UCSD-AML1 (cell line): ENCODE measurements at regions not wholly inside any gene's neighbourhood (a gene's known extent, or its start where the extent isn't known, plus 50 kb on each side); places are given as distances from the start of the nearest gene placed in this dataset.

Experiments used
- DNase-seq: peaks from one replicate; lab custom pipeline; 2025; ENCODE audit not compliant: unreplicated experiment; lab: John Stamatoyannopoulos, UW

- no peak for DNase-seq
These were observed 104.5 kb upstream of the LNX1 start for GRCh38 chr4:53695540-53696463.

GRCh38 chr4:53694666-53695065 lies 103.4 kb upstream of the LNX1 start:
- DNase-seq = no peak

GRCh38 chr4:53693909-53694308 lies 102.6 kb upstream of the LNX1 start:
- no peak for DNase-seq

GRCh38 chr4:53693408-53693807 lies 102.1 kb upstream of the LNX1 start:
- DNase-seq = no peak

GRCh38 chr4:53688186-53688790 lies 97.0 kb upstream of the LNX1 start:
- DNase-seq = peak; percentile 46

GRCh38 chr4:53686521-53686920 lies 95.2 kb upstream of the LNX1 start:
- no peak for DNase-seq

GRCh38 chr4:53684136-53685130 lies 93.1 kb upstream of the LNX1 start:
- DNase-seq = no peak

- no peak for DNase-seq
These were observed 91.6 kb upstream of the LNX1 start for GRCh38 chr4:53682908-53683307.

GRCh38 chr4:53682196-53682595 lies 90.9 kb upstream of the LNX1 start:
- no peak for DNase-seq

- DNase-seq = no peak
These were observed 89.3 kb upstream of the LNX1 start for GRCh38 chr4:53680598-53680997.

GRCh38 chr4:53680168-53680567 lies 88.9 kb upstream of the LNX1 start:
- DNase-seq = no peak

- DNase-seq = no peak
These were observed 85.2 kb upstream of the LNX1 start for GRCh38 chr4:53676402-53676871.

- DNase-seq = no peak
These were observed 83.6 kb upstream of the LNX1 start for GRCh38 chr4:53674903-53675302.

- DNase-seq = no peak
These were observed 81.6 kb upstream of the LNX1 start for GRCh38 chr4:53672873-53673272.

GRCh38 chr4:53671757-53672156 lies 80.5 kb upstream of the LNX1 start:
- no peak for DNase-seq

GRCh38 chr4:53659737-53660136 lies 68.5 kb upstream of the LNX1 start:
- DNase-seq = no peak

- no peak for DNase-seq
These were observed 67.8 kb upstream of the LNX1 start for GRCh38 chr4:53659112-53659511.

- no peak for DNase-seq
These were observed 66.7 kb upstream of the LNX1 start for GRCh38 chr4:53658029-53658428.

GRCh38 chr4:53656421-53656981 lies 65.2 kb upstream of the LNX1 start:
- DNase-seq = no peak

GRCh38 chr4:53654300-53654758 lies 63.0 kb upstream of the LNX1 start:
- DNase-seq = no peak
